HEK293 (cell line): ENCODE measurements at regions not wholly inside any gene's neighbourhood (a gene's known extent, or its start where the extent isn't known, plus 50 kb on each side); places are given as distances from the start of the nearest gene placed in this dataset.

Experiments
- CTCF ChIA-PET: fragments of 350-600 bp; formaldehyde crosslinking; extraction: SDS; loops from one replicate; lab custom pipeline; 2021; ENCODE audit warnings: antibody characterized with exemption; lab: Yijun Ruan, JAX
- POLR2A ChIA-PET: fragments of 300-600 bp; formaldehyde crosslinking; extraction: SDS; loops from one replicate; lab custom pipeline; 2020; ENCODE audit warnings: antibody characterized with exemption, inconsistent platforms; lab: Yijun Ruan, JAX
- H3K27ac ChIP-seq: fragments of 200-500 bp; sonication (Bioruptor generic); 2 replicates; pipeline ENCODE4 v1.5.1; 2014; ENCODE audit warnings: low read depth, low read length, control low read depth, inconsistent platforms; ENCODE audit errors: extremely low read depth
- H3K36me3 ChIP-seq, 2 experiments: fragments of 200-500 bp in 1 of 2; sonication (Bioruptor generic) in 1 of 2; 1 replicate in 1 of 2; 2 replicates in 1 of 2; pipeline ENCODE4 v1.5.1; 2014 to 2017; ENCODE audit warnings: inconsistent platforms in 2 of 2, low read length in 2 of 2; ENCODE audit not compliant: control insufficient read depth in 2 of 2, insufficient read depth in 1 of 2
- H3K4me1 ChIP-seq: fragments of 200-500 bp; sonication (Bioruptor generic); 2 replicates; pipeline ENCODE4 v1.5.1; 2014; ENCODE audit warnings: mild to moderate bottlenecking, low read length, inconsistent platforms; ENCODE audit not compliant: control insufficient read depth, insufficient read depth
- H3K4me3 ChIP-seq: 2 replicates; pipeline ENCODE4 v1.5.1; 2011; ENCODE audit warnings: low read depth, mild to moderate bottlenecking, control low read depth, low read length, moderate library complexity
- H3K9me3 ChIP-seq: fragments of 200-500 bp; sonication (Bioruptor generic); 2 replicates; pipeline ENCODE4 v1.5.1; 2014; ENCODE audit warnings: low read depth, low read length, inconsistent platforms; ENCODE audit not compliant: control insufficient read depth, insufficient read depth
- HOXA7 ChIP-seq: sonication (generic); formaldehyde crosslinking; IDR thresholded peaks from 2 replicates; pipeline ENCODE4 v1.8.1; 2022; ENCODE audit warnings: missing genetic modification reagents, borderline replicate concordance
- MYNN ChIP-seq: fragments of 450-650 bp; formaldehyde crosslinking; IDR thresholded peaks from 2 replicates; pipeline ENCODE4 v1.5.1; 2016; ENCODE audit warnings: missing biosample characterization, missing genetic modification characterization, borderline replicate concordance
- ZBTB11 ChIP-seq: fragments of 450-650 bp; formaldehyde crosslinking; conservative IDR thresholded peaks from 2 replicates; pipeline ENCODE4 v1.5.1; 2016; ENCODE audit warnings: low read depth, missing biosample characterization, missing genetic modification characterization
- ZBTB26 ChIP-seq: fragments of 450-650 bp; formaldehyde crosslinking; optimal IDR thresholded peaks from 2 replicates; pipeline ENCODE3; 2016; ENCODE audit warnings: missing biosample characterization, mild to moderate bottlenecking, missing genetic modification characterization
- ZBTB49 ChIP-seq: fragments of 450-650 bp; formaldehyde crosslinking; IDR thresholded peaks from 2 replicates; pipeline ENCODE4 v1.5.1; 2016; ENCODE audit warnings: missing biosample characterization, missing genetic modification characterization, low read depth
- ZEB2 ChIP-seq: fragments of 450-650 bp; formaldehyde crosslinking; IDR thresholded peaks from 2 replicates; pipeline ENCODE4 v1.5.1; 2016; ENCODE audit warnings: missing biosample characterization, missing genetic modification characterization
- ZNF184 ChIP-seq: fragments of 450-650 bp; IDR thresholded peaks from 2 replicates; pipeline ENCODE4 v1.5.1; 2018; ENCODE audit warnings: missing biosample characterization, mild to moderate bottlenecking, missing genetic modification characterization
- ZNF19 ChIP-seq: fragments of 450-650 bp; formaldehyde crosslinking; IDR thresholded peaks from 2 replicates; pipeline ENCODE4; 2016; ENCODE audit warnings: missing biosample characterization, missing genetic modification characterization, low read depth
- ZNF214 ChIP-seq: fragments of 450-650 bp; formaldehyde crosslinking; IDR thresholded peaks from 2 replicates; pipeline ENCODE4 v1.5.1; 2017; ENCODE audit warnings: missing biosample characterization, mild to moderate bottlenecking, missing genetic modification characterization, borderline replicate concordance
- ZNF221 ChIP-seq: fragments of 450-650 bp; formaldehyde crosslinking; IDR thresholded peaks from 2 replicates; pipeline ENCODE4 v1.5.1; 2017; ENCODE audit warnings: missing biosample characterization, missing genetic modification characterization, borderline replicate concordance
- ZNF239 ChIP-seq: fragments of 450-650 bp; formaldehyde crosslinking; IDR thresholded peaks from 2 replicates; pipeline ENCODE4 v1.5.1; 2016; ENCODE audit warnings: missing biosample characterization, missing genetic modification characterization
- ZNF335 ChIP-seq: fragments of 450-650 bp; formaldehyde crosslinking; conservative IDR thresholded peaks from 2 replicates; pipeline ENCODE4 v1.5.1; 2016; ENCODE audit warnings: missing biosample characterization, missing genetic modification characterization
- ZNF37A ChIP-seq: fragments of 450-650 bp; IDR thresholded peaks from 2 replicates; pipeline ENCODE4 v1.5.1; 2018; ENCODE audit warnings: missing biosample characterization, missing genetic modification characterization
- ZNF580 ChIP-seq: fragments of 450-650 bp; formaldehyde crosslinking; IDR thresholded peaks from 2 replicates; pipeline ENCODE4 v1.5.1; 2016; ENCODE audit warnings: missing biosample characterization, missing genetic modification characterization
- ZNF677 ChIP-seq: fragments of 450-650 bp; IDR thresholded peaks from 2 replicates; pipeline ENCODE4 v1.5.0; 2018; ENCODE audit warnings: missing biosample characterization, mild to moderate bottlenecking, missing genetic modification characterization, moderate library complexity
- ZNF76 ChIP-seq: fragments of 450-650 bp; formaldehyde crosslinking; IDR thresholded peaks from 2 replicates; pipeline ENCODE4; 2016; ENCODE audit warnings: low read depth, missing biosample characterization, missing genetic modification characterization, borderline replicate concordance
- ZSCAN18 ChIP-seq: fragments of 450-650 bp; formaldehyde crosslinking; IDR thresholded peaks from 2 replicates; pipeline ENCODE4 v1.5.1; 2016; ENCODE audit warnings: missing biosample characterization, missing genetic modification characterization

GRCh38 chr21:27839512-27840115 lies 872.7 kb upstream of the ADAMTS5 start:
- H3K9me3 ChIP-seq: no peaks in the 10 kb centered on the region
- H3K4me1 ChIP-seq: no peaks in the 10 kb centered on the region
- POLR2A ChIA-PET: no interaction called here
- CTCF ChIA-PET: no interaction called here
- no peak overlapping the region for H3K27ac ChIP-seq
- no peaks in the 10 kb centered on the region for H3K36me3 ChIP-seq
- TF ChIP-seq ZBTB11 (tag by site-specific recombination): no peak
- H3K4me3 ChIP-seq: no peak overlapping the region

GRCh38 chr21:27838573-27838972 lies 871.7 kb upstream of the ADAMTS5 start:
- Histone ChIP-seq H3K27ac (no peak overlapping the region), H3K9me3 (no peaks in the 10 kb centered on the region), H3K36me3 (no peaks in the 10 kb centered on the region), H3K4me3 (no peak overlapping the region), H3K4me1 (no peaks in the 10 kb centered on the region)
- CTCF ChIA-PET: no interaction called here
- POLR2A ChIA-PET: no interaction called here
- no peak for TF ChIP-seq ZNF580 (tag by site-specific recombination)
- no peak for TF ChIP-seq ZBTB26 (tag by site-specific recombination)
- no peak for TF ChIP-seq ZEB2 (tag by site-specific recombination)
- no peak for TF ChIP-seq ZNF214 (tag by site-specific recombination)
- no peak for TF ChIP-seq ZSCAN18 (tag by site-specific recombination)

GRCh38 chr21:27837936-27838335 lies 871.0 kb upstream of the ADAMTS5 start:
- H3K4me3 ChIP-seq: no peak overlapping the region
- no peak overlapping the region for H3K27ac ChIP-seq
- no peaks in the 10 kb centered on the region for H3K9me3 ChIP-seq
- H3K36me3 ChIP-seq: no peaks in the 10 kb centered on the region
- no peak for TF ChIP-seq ZNF37A (tag by site-specific recombination)
- no peak for TF ChIP-seq ZNF184 (tag by site-specific recombination)
- TF ChIP-seq ZBTB49: no peak
- TF ChIP-seq ZNF76 (tag by site-specific recombination): no peak
- no peak for TF ChIP-seq ZNF335 (tag by site-specific recombination)
- TF ChIP-seq ZNF221 (tag by site-specific recombination): no peak
- TF ChIP-seq MYNN: no peak
- no peak for TF ChIP-seq ZNF239 (tag by site-specific recombination)
- no peak for TF ChIP-seq HOXA7 (CRISPR knock-in tag)
- TF ChIP-seq ZNF19 (tag by site-specific recombination): no peak
- no peak for TF ChIP-seq ZNF677 (tag by site-specific recombination)
- no peaks in the 10 kb centered on the region for H3K4me1 ChIP-seq
- ChIA-PET CTCF (no interaction called here), POLR2A (no interaction called here)
